ENCODE measurements at regions not wholly inside any gene's neighbourhood (a gene's known extent, or its start where the extent isn't known, plus 50 kb on each side); places are given as distances from the start of the nearest gene placed in this dataset.

- intact Hi-C loops (cut with DNase I; ENCODE audit: low total_unique reads) (no loop called here), in situ Hi-C loops (cut with MboI; ENCODE audit: low pct_ligation_motif_present in 1 of 4, low pct_unique_long_range_greater_than_20kb in 1 of 4, low sequenced_read_pairs in 3 of 4) (no loop called here)
- 25 to 48% methylated on average over 1 to 3 of the region's 3 CpGs for WGBS, 2 donors (ENCODE audit: low coverage in 1 of 2)
- Histone ChIP-seq H3K27ac (no peak overlapping the region), H3K4me1 (no peaks in the 10 kb centered on the region), H3K36me3 (no peaks in the 10 kb centered on the region), H3K27me3 (no peaks in the 10 kb centered on the region), H3K9me3 (no peaks in the 10 kb centered on the region), H3K4me3 (no peak overlapping the region)
- DNase-seq, result no peak
- TF ChIP-seq CTCF (IDR thresholded peaks at IDR 0.05) (no peak), POLR2AphosphoS5 (IDR thresholded peaks at IDR 0.05) (no peak), EP300 (IDR thresholded peaks at IDR 0.05; ENCODE audit: low read depth) (no peak), POLR2A (IDR thresholded peaks at IDR 0.05) (no peak)
These were observed 120.5 kb upstream of the MYO3A start for GRCh38 chr10:25813511-25813910.

- H3K9me3 ChIP-seq, result no peaks in the 10 kb centered on the region
- no peak overlapping the region for H3K27ac ChIP-seq
- intact Hi-C loops (cut with DNase I; ENCODE audit: low total_unique reads), result no loop called here
- H3K27me3 ChIP-seq, result no peaks in the 10 kb centered on the region
- no peak overlapping the region for H3K4me3 ChIP-seq
- in situ Hi-C loops (cut with MboI; ENCODE audit: low pct_ligation_motif_present in 1 of 4, low pct_unique_long_range_greater_than_20kb in 1 of 4, low sequenced_read_pairs in 3 of 4), result no loop called here
- no peak for DNase-seq
- no peak for TF ChIP-seq CTCF (IDR thresholded peaks at IDR 0.05)
- TF ChIP-seq POLR2A (IDR thresholded peaks at IDR 0.05), result no peak
- no peak for TF ChIP-seq POLR2AphosphoS5 (IDR thresholded peaks at IDR 0.05)
- TF ChIP-seq EP300 (IDR thresholded peaks at IDR 0.05; ENCODE audit: low read depth), result no peak
- H3K36me3 ChIP-seq, result no peaks in the 10 kb centered on the region
- no peaks in the 10 kb centered on the region for H3K4me1 ChIP-seq
- 45 to 61% methylated on average over 1 of the region's 1 CpG for WGBS, 2 donors (ENCODE audit: low coverage in 1 of 2)
These were observed 118.8 kb upstream of the MYO3A start for GRCh38 chr10:25815236-25815635.

GRCh38 chr10:25815999-25816768, 117.8 kb upstream of the MYO3A start:
- no peaks in the 10 kb centered on the region for H3K27me3 ChIP-seq
- TF ChIP-seq POLR2AphosphoS5 (IDR thresholded peaks at IDR 0.05), result no peak
- TF ChIP-seq CTCF (IDR thresholded peaks at IDR 0.05), result no peak
- TF ChIP-seq POLR2A (IDR thresholded peaks at IDR 0.05), result no peak
- no peak for TF ChIP-seq EP300 (IDR thresholded peaks at IDR 0.05; ENCODE audit: low read depth)
- H3K4me1 ChIP-seq, result no peaks in the 10 kb centered on the region
- DNase-seq, result no peak
- H3K27ac ChIP-seq, result no peak overlapping the region
- no peak overlapping the region for H3K4me3 ChIP-seq
- no peaks in the 10 kb centered on the region for H3K36me3 ChIP-seq
- H3K9me3 ChIP-seq, result no peaks in the 10 kb centered on the region
- WGBS, 2 donors (ENCODE audit: low coverage in 1 of 2), result 68 to 70% methylated on average over 7 to 8 of the region's 8 CpGs
- in situ Hi-C loops (cut with MboI; ENCODE audit: low pct_ligation_motif_present in 1 of 4, low pct_unique_long_range_greater_than_20kb in 1 of 4, low sequenced_read_pairs in 3 of 4), result no loop called here
- intact Hi-C loops (cut with DNase I; ENCODE audit: low total_unique reads), result no loop called here

- Histone ChIP-seq H3K27me3 (no peaks in the 10 kb centered on the region), H3K4me1 (no peaks in the 10 kb centered on the region), H3K36me3 (no peaks in the 10 kb centered on the region), H3K27ac (no peak overlapping the region), H3K9me3 (no peaks in the 10 kb centered on the region), H3K4me3 (no peak overlapping the region)
- in situ Hi-C loops (cut with MboI; ENCODE audit: low pct_ligation_motif_present in 1 of 4, low pct_unique_long_range_greater_than_20kb in 1 of 4, low sequenced_read_pairs in 3 of 4) (no loop called here), intact Hi-C loops (cut with DNase I; ENCODE audit: low total_unique reads) (no loop called here)
- DNase-seq, result no peak
- TF ChIP-seq POLR2AphosphoS5 (IDR thresholded peaks at IDR 0.05) (no peak), POLR2A (IDR thresholded peaks at IDR 0.05) (no peak)
- WGBS, 2 donors (ENCODE audit: low coverage in 1 of 2), result 84 to 85% methylated on average over 1 of the region's 1 CpG
These were observed 116.8 kb upstream of the MYO3A start for GRCh38 chr10:25817200-25817599.

- in situ Hi-C loops (cut with MboI; ENCODE audit: low pct_ligation_motif_present in 1 of 4, low pct_unique_long_range_greater_than_20kb in 1 of 4, low sequenced_read_pairs in 3 of 4), result no loop called here
- 33 to 44% methylated on average over 8 to 9 of the region's 9 CpGs for WGBS, 2 donors (ENCODE audit: low coverage in 1 of 2)
- intact Hi-C loops (cut with DNase I; ENCODE audit: low total_unique reads), result no loop called here
These were observed 115.3 kb upstream of the MYO3A start for GRCh38 chr10:25818751-25819150.

More at GRCh38 chr10:25818751-25819150, 115.3 kb upstream of the MYO3A start:
- H3K27me3 ChIP-seq, result no peaks in the 10 kb centered on the region
- H3K4me1 ChIP-seq, result no peaks in the 10 kb centered on the region
- H3K4me3 ChIP-seq, result no peak overlapping the region
- no peak overlapping the region for H3K27ac ChIP-seq
- H3K9me3 ChIP-seq, result no peaks in the 10 kb centered on the region
- TF ChIP-seq POLR2AphosphoS5 (IDR thresholded peaks at IDR 0.05), result no peak
- TF ChIP-seq CTCF (IDR thresholded peaks at IDR 0.05), result no peak
- no peak for TF ChIP-seq EP300 (IDR thresholded peaks at IDR 0.05; ENCODE audit: low read depth)
- no peak for TF ChIP-seq POLR2A (IDR thresholded peaks at IDR 0.05)
- no peak for DNase-seq
- H3K36me3 ChIP-seq, result no peaks in the 10 kb centered on the region
